GM12873 (cell line): ENCODE measurements at regions not wholly inside any gene's neighbourhood (a gene's known extent, or its start where the extent isn't known, plus 50 kb on each side); places are given as distances from the start of the nearest gene placed in this dataset.

Experiments
- CTCF ChIP-seq: IDR thresholded peaks from 2 replicates; pipeline ENCODE4 v1.5.1; 2012; ENCODE audit warnings: low read depth, mild to moderate bottlenecking, moderate library complexity, low read length, control low read depth; ENCODE audit not compliant: insufficient read depth; ENCODE audit errors: missing control alignments

DNA sequence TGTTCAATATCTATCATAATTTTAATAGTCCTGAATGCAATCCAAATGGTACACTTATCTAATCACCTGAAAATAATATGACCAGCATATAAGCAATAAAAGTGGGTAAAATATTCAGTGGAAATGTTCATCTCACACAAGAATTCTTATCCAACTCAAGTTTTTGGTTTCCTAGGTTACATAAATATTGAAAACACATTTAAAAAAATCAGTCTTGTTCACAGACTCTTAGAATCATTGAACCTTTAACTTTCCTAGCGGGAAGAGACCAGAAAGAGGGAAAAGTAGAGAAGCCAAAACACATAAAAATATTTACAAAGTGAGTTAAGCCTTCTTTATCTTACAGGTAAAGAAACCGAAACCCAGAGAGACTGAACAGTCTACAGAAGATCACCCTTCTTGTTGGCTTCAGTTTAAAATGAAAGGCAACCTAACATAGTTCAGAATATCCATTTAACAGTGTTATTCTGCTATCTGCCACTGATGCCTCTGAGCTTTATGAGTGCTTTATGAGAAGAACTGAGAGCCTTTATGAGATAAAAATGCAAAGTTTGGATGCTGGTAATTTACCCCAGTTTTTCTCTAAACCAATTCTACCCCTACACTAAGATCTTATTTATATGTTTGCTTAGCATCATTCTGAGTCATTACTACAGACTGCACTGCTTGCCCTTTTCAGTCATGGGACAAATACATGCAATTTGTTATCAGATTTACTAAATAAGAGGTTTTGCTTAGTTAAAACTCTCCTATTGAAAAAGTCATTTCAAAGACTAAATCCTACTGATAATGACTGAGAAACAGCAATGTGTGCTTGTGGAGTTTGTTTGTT, 453.3 kb upstream of the INTU start:
- TF ChIP-seq CTCF = no peak

- TF ChIP-seq CTCF = no peak
These were observed 451.8 kb upstream of the INTU start for GRCh38 chr4:127181001-127181400.

DNA sequence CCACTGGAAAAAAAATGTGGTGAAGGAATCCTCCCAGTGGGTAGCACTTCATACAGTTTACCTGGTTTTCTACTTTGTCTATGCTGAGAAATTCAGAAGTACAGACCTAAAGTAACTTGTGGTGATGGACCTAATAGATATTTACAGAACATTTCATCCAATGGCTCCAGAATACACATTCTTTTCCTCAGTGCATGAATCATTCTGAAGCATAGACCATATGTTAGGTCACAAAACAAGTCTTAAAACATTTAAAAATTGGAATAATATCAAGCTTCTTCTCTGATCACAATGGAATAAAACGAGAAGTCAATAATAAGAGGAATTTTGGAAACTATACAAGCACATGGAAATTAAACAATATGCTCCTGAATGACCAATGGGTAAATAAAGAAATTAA, 450.1 kb upstream of the INTU start:
- no peak for TF ChIP-seq CTCF

DNA sequence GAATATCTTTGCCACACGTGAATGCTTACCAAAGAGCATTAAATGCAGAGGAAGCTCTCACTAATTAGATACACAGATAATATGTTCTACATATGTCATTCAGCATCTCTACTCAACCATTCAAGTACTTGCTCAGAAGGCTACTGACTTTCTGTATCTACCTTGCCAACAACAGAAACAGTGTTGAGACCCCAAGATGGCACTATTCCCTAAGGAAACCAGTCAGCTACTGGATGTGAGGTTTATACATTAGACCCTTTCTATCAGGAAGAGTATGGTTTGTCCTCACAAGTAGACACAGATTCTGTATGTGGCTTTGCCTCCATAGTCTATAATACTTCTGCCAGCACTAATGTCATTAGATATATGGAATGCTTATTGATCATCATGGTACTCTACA, 443.9 kb upstream of the INTU start:
- TF ChIP-seq CTCF = no peak

DNA sequence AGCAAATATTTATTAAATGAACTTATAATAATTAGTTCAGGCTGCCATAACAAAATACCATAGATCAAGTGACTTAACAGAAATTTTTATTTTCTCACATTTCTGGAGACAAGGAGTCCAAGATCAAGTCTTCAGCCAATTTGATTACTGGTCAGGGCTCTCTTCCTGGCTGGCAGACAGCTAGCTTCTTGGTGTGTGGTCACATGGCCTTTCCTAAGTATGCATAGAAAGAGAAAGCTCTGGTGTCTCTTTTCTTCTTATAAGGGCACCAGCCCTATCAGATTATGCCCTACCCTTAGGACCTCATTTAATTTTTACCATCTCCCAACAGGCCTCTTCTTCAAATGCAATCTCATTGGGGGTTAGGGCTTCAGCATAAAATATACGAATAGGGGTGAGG, 438.5 kb upstream of the INTU start:
- no peak for TF ChIP-seq CTCF

GRCh38 chr4:127196655-127197352, 436.0 kb upstream of the INTU start:
- no peak for TF ChIP-seq CTCF

DNA sequence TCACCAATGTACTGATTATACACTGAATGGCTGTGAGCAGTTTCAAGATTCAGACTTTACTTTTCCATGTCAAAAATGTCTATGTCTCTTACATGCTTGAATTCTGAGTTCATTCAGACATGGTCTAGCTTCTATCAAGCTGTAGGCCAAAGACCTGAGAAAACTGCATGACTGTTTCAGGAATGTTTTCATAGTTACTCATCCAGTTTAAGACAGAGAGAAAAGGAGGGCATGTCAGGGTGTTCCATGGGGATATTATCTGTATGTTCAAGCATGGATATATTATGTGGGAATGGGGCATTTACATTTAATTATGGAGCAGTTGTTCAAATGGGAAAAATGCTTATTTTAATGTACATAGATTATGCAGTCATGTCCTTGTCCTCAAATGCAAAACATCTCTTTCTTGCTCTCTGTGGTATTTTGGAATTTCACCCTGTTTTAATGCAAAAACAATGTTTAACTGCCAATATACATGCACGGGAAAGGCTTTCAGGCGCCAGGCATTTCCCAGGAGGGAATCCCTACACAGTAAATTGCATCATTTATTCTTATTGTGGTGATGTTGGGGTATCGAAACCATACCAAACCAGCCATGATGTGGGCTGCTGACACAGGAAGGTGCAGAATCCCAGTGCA, 429.1 kb upstream of the INTU start:
- no peak for TF ChIP-seq CTCF
